HL-60 (cell line): ENCODE measurements at regions not wholly inside any gene's neighbourhood (a gene's known extent, or its start where the extent isn't known, plus 50 kb on each side); places are given as distances from the start of the nearest gene placed in this dataset.
A peak's percentile ranks its signal among the peaks of the same experiment; 100 is the strongest.

Experiments used
- SPI1 ChIP-seq: IDR thresholded peaks from 2 replicates; pipeline ENCODE4 v1.6.1; 2012; ENCODE audit warnings: low read depth, mild to moderate bottlenecking, borderline replicate concordance
- TF ChIP-seq, protein P1 (sequence below): IDR thresholded peaks from one replicate; pipeline ENCODE4 v1.5.1; 2011; ENCODE audit warnings: low read length, control low read depth, inconsistent platforms; ENCODE audit not compliant: insufficient read depth
- TF ChIP-seq, protein P2 (sequence below): IDR thresholded peaks from 2 replicates; pipeline ENCODE4 v1.6.1; 2012; ENCODE audit warnings: low read depth; ENCODE audit not compliant: insufficient replicate concordance

DNA sequence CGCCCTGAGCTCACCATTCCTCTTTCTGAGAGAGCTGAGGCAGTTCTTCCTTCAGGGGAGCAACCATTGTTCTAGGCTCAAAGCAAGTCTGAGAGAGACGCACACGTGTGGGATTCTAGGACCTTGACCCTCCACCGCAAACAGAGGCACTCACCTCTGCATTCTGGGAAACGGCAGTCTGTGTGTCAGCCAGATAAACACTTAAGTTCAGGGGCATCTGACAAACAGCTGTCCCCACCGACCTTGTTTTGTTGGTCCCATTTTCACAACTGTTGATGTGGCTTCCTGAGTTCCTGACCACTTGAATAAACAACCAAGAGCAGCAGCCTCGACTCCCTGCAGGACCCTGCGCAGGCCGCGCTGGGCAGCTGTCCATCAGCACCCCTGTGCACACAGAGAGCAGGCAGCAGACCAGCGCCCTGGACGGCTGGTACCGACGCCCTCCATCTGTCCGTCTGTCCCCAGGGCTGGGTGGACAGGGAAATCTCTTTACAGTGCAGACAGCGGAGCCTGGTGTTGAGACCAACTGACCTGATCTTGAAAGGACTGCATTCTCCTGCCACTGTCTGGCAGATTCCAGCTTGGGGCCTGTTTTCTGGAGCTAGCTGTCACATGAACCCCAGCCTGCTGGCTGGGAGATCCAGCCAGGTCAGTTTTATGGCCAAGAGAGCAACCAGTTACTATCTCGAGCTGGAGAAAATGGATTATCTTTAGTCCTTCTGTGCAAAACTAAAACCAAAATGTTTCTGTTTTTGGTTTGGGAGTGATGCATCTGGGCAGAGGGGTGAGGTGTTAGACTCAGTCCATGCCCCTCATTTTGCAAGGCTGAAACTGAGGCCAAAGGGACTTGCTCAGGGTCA, 64.2 kb downstream of the FAM43A start:
- TF ChIP-seq, protein P1, sequence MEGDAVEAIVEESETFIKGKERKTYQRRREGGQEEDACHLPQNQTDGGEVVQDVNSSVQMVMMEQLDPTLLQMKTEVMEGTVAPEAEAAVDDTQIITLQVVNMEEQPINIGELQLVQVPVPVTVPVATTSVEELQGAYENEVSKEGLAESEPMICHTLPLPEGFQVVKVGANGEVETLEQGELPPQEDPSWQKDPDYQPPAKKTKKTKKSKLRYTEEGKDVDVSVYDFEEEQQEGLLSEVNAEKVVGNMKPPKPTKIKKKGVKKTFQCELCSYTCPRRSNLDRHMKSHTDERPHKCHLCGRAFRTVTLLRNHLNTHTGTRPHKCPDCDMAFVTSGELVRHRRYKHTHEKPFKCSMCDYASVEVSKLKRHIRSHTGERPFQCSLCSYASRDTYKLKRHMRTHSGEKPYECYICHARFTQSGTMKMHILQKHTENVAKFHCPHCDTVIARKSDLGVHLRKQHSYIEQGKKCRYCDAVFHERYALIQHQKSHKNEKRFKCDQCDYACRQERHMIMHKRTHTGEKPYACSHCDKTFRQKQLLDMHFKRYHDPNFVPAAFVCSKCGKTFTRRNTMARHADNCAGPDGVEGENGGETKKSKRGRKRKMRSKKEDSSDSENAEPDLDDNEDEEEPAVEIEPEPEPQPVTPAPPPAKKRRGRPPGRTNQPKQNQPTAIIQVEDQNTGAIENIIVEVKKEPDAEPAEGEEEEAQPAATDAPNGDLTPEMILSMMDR = no peak
- TF ChIP-seq, protein P2, sequence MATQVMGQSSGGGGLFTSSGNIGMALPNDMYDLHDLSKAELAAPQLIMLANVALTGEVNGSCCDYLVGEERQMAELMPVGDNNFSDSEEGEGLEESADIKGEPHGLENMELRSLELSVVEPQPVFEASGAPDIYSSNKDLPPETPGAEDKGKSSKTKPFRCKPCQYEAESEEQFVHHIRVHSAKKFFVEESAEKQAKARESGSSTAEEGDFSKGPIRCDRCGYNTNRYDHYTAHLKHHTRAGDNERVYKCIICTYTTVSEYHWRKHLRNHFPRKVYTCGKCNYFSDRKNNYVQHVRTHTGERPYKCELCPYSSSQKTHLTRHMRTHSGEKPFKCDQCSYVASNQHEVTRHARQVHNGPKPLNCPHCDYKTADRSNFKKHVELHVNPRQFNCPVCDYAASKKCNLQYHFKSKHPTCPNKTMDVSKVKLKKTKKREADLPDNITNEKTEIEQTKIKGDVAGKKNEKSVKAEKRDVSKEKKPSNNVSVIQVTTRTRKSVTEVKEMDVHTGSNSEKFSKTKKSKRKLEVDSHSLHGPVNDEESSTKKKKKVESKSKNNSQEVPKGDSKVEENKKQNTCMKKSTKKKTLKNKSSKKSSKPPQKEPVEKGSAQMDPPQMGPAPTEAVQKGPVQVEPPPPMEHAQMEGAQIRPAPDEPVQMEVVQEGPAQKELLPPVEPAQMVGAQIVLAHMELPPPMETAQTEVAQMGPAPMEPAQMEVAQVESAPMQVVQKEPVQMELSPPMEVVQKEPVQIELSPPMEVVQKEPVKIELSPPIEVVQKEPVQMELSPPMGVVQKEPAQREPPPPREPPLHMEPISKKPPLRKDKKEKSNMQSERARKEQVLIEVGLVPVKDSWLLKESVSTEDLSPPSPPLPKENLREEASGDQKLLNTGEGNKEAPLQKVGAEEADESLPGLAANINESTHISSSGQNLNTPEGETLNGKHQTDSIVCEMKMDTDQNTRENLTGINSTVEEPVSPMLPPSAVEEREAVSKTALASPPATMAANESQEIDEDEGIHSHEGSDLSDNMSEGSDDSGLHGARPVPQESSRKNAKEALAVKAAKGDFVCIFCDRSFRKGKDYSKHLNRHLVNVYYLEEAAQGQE = peak; percentile 38
- no peak for TF ChIP-seq SPI1
